SK-MEL-5 (cell line): ENCODE measurements at regions not wholly inside any gene's neighbourhood (a gene's known extent, or its start where the extent isn't known, plus 50 kb on each side); places are given as distances from the start of the nearest gene placed in this dataset.

Source experiments
- DNase-seq: peaks from one replicate; pipeline ENCODE4 v3.0.0-alpha.2; 2016; ENCODE audit warnings: low read depth, low spot score
- in situ Hi-C: cut with HindIII; loops from 2 replicates; pipeline ENCODE4 v1.10.0; 2016; ENCODE audit warnings: low sequenced_read_pairs, high pct_unique_total_duplicates, low pct_unique_long_range_greater_than_20kb

DNA sequence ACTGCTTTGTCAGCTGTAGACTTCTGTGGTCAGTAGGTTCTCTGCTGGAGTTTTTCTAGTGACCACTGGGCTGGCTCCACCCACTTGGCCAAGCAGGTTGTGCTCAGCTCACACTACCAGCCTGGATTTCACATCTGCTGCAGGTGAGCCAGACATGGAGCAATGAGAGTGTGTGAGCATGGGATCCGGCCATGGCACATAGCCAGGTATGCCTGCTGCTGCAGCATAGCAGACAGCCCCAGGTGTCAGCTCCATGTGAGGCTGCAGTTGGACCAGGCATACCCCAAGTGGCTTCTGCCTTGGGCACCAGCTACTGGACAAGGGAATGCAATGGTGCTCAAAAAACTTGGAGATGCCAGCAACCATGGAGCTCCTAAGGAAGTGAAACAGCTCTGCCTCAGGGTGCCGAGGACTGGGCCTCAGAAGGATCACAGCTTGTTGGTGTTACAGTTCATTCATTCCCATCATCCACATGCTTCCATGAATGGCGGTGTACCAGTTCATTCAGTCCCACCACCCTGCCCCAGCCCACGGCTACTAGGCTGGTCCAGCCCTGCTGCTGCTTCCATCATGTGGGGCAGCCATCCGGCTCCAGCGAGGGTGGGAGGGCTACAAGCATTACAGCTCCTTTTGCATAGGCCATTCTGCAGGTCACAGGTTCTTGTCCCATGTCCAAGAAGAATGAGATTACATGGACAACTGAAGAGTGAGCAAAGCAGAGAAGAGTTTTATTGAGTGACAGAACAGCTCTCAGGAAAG, 389.1 kb upstream of the PCDH7 start:
- in situ Hi-C loops = no loop called here
- no peak for DNase-seq

DNA sequence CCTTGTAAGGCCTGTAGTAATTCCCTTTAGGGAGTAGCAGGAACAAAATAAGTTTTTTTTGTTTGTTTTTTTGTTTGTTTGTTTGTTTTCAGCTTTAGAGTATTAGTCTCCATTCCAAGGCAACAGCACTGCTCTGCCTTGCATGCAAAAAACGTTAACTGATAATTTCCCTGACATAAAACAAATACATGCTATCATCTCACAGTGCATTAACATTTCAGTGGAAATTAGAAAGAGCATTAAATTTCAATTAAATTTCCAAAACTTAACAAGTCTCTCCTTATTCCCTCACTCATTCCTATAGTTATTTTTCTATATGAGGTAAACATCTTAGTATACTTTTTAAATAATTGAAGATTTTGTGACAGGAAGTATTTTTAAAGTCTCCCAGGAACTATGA, 378.4 kb upstream of the PCDH7 start:
- no peak for DNase-seq
- in situ Hi-C loops = no loop called here

DNA sequence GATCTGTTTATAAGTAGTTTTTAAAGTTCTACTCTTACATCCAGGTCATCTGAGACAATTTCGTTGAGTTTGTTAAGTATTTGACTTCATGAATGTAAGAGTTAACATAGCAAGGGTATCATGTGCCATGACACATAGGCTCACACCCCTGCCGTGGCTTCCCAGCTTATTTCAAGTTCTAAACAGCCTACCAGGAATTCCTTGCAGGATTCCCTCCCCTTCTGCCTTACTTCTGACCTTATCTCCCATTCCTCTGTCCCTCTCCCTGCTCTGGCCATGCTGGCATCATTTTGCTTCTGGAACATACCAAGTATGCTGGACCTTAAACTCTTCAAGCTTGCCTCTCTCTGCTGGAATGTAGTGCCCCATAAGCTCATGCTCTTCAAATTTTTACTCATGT, 369.9 kb upstream of the PCDH7 start:
- in situ Hi-C loops = no loop called here
- DNase-seq = no peak

DNA sequence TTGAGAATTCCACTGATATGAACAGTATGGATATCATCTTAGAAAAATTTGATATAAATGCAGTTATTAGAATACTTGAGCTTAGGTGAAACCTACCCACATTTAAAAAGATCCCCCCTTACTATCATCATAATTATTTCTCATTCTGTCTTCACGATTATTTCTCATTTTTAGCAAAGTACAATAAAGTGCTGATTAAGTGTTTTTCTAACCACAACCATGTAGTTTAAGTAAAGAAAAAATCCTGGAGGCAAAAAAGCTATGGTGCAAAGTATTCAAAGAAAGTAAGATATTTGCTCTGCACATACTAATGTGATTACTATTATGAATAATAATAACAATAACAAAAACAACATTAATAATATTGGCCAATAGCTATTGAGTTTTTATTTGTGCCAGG, 365.6 kb upstream of the PCDH7 start:
- in situ Hi-C loops = no loop called here
- DNase-seq = no peak

DNA sequence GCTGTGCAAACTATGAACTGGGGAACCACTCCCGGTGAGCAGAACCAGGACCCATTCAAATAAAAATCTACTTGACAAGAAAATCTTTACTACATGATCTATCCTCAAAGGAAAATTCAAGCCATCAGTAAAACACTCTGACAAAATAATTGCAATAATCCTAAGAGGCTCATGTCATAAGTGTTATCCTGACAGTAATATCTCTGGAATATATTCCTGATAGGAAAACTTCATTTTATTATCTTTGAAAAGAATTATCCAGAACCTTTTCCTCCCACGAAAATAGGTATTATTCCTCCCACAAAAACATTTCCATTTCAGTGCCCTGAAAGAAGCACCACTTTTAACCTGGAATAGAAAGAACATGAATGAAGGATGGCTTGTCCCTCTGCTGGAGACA, 357.7 kb upstream of the PCDH7 start:
- no peak for DNase-seq
- in situ Hi-C loops = no loop called here

DNA sequence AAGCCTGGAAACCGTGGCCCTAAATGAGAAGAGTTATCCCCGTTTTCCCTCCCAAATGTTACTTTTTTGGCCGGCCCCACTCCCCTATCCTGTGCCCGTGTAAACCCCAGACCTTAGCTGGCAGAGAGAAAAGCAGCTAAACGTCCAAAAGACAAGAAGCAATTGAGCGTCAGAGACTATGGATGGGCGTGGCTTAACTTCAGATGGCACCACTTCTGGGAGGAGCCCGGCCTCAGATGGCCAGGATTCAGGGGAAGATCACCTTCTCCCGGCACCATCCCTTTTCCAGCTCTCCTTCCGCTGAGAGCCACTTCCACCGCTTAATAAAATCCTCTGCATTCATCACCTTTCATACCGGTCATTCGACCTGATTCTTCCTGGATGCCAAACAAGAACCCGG, 350.1 kb upstream of the PCDH7 start:
- DNase-seq = no peak
- in situ Hi-C loops = no loop called here

DNA sequence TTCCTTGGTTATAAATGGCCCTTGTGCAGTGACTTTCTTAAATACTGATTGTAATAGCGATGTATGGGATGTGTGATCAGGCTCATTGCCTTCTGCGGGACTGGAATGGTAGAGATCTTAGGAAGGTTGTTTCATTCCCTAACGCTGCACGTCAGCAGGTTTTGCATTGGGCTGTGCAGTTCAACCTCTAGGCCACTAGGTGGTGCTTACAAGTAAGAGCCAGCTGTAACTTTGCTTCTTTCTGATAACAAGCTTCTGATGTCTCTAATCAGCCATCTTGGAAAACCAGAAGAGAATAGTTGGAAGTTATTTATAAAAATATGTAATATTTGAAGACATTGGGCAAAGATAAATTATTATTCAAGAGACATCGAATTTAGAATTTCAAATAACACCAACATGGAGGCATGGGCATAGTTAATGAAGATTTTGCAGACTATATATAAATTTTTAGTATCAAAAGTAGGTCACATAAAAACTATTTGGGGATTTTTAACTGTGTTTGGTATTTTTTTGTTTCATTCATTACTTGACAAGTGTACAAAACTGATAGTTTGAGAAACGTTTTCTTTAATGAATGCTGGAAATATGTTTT, 339.7 kb upstream of the PCDH7 start:
- in situ Hi-C loops = no loop called here
- DNase-seq = peak; percentile 83

DNA sequence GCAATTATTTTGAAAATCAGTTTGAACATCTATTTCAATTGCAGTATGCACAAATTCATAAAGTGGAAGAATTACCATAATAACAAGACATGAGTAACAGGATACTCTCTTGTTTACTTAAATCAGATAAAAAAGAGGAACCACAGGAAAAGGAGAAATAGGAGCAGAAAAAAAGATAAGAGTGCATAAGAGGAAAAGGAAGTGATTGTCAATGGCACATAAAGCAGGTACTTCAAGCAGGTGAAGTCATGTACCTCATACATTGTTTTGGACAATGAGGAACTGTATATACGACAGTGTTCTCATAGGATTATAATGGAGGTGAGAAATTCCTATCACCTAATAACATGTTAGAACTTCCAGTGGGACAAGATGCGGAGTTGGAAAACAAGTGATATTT, 334.5 kb upstream of the PCDH7 start:
- no peak for DNase-seq
- in situ Hi-C loops = no loop called here

DNA sequence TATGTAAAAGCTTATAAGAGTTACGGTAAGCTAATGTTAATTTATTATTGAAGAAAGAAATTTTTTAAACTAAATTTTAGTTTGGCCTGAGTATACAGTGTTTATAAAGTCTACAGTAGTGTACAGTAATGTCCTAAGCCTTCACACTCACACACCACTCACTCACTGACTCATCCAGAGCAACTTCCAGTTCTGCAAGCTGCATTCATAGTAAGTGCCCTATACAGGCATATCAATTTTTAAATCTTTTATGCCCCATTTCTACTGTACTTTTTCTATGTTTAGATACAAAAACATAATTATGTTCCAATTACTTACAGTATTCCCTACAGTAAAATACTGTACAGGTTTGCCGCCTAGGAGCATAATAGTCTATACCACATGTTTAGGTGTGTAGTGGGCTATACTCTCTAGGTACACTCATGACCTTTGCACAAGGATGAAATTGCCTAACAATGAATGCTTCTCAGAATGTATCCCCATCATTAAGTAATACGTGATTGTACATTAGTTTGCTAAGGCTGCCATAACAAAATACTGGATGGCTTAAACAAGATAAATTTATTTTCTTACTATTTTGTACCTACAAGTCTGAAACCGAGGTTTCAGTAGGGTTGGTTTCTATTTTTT, 333.8 kb upstream of the PCDH7 start:
- in situ Hi-C loops = no loop called here
- no peak for DNase-seq

DNA sequence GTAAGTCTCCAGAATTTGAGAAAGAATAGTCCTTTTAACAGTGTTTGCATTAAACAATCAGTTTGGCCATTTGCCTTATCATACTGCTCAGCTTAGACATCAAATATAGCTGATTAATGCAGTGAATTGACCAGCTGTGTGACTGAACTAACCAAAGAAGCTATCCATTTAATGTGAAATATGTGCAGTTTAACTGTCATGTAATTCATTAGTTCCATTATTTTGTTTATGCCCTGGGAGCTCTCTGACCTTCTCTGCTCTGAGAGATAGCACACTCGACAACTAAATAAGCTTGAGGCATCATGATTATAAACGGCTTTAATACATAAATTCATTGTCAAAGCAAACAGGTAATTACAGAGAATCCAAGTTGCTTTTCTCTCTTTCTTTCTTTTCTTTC, 324.3 kb upstream of the PCDH7 start:
- in situ Hi-C loops = no loop called here
- DNase-seq = no peak

DNA sequence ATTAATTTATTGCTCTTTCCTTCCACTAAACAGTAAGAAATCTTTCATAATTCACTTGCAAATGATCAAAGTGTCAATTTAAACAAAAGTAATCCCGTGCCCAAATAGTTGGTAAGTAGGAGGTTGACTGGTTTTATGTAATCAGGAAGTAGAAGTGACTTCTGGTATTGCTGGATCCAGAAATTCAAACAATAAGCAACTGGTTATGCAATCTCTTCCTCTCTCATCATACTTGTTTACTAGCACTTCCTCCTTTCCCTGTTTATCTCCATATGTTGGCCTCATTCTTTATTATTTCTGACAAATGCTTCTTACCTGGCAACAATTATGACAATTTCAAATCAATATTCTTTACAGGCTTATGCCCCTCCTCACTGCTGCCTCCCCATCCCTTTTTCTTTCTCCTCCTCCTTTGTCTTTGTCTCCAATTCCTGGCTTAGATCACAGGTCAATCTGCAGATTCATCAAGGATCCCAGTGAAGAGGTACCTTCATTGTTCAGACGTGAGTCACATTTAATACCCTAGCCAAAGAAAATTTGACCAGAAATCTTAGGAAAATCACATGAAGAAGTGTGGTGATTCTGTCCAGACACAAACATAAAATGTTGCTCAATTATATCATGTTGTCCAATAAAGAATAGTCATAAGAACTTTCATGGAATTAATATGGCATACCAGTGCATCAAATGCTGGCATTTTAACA, 323.2 kb upstream of the PCDH7 start:
- DNase-seq = no peak
- in situ Hi-C loops = no loop called here

DNA sequence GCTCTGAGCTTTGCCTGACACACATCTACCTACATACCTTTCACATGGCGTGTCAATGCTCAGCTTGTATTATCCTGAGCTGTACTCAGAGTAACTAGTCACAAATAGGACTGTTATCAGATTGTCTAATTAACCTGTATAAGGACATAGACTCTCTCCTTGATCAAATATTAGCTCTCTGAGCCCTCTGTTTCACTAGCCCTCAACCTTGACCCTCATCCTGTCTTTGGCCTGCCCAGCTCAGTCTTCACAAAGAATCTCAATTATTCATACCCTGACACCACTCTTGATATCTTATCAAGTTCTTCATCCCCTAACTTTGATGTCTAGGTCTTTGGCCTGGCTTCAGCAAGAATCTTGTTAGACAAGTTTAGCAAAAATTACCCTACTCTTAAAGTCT, 320.7 kb upstream of the PCDH7 start:
- no peak for DNase-seq
- in situ Hi-C loops = no loop called here

DNA sequence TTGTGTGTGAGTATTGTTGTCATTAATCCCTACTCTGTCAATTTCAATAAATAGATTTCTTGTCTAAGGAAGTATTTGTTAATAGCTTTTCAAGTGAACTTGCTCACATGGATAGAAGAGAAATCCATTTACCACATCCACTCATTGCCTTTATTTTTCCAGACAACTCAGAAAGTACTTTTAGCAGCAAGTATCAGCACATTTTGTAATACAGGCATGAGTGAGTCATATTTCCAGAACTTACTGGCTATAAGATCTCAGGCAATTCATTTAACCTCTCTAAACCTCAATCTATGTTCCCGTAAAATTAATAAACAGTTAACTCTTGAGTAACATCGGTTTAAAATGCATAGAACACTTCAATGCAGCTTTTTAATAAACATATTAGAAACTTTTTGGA, 317.9 kb upstream of the PCDH7 start:
- in situ Hi-C loops = no loop called here
- no peak for DNase-seq

DNA sequence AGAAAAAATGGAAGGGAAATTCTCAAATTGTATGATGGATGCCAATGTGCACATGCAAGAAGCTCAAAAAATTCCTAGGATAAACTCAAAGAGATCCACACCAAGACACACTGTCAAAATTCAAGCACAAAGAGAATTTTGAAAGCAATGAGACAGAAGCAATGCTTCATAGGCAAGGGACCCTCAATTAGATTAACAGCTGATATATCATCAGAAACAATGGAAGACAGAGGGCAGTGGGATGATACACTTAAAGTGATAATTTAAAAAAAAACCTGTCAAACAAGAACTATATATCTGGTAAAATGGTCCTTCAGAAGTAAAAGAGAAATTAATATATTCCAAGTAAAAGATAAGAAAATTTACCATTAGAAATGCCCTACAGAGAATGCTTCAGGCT, 306.3 kb upstream of the PCDH7 start:
- in situ Hi-C loops = no loop called here
- DNase-seq = no peak

DNA sequence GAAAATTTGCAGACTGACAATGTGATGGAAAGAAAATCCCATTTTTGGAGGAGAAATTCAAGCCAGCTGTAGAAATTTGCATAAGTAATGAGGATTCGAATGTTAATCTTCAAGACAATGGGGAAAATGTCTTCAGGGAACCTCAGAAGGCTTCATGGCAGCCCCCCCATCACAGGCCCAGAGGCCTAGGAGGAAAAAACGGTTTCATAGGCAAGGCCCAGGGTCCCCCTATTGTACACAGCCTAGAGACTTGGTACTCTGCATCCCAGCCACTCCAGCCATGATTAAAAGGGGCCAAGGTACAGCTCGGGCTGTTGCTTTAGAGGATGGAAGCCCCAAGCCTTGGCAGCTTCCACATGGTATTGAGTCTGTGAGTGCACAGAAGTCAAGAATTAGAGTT, 303.6 kb upstream of the PCDH7 start:
- in situ Hi-C loops = no loop called here
- no peak for DNase-seq

DNA sequence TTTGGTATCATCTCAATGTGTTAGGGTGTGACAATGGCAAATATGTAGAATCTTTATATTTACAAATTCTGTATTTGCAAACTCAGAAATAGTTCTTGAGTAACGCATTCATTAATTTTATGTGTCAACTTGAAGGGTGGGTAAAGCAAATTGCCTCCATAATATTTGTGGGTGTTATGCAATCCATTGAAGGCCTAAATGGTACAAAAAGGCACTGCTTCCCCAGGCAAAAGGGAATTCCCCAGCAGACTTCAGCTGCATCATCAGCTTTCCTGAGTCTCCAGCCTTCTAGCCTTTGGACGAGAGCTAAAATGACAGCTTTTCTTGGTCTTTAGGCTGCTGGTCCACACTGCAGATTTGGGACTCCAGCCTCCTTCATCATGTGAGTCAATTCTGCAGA, 292.2 kb upstream of the PCDH7 start:
- no peak for DNase-seq
- in situ Hi-C loops = no loop called here

DNA sequence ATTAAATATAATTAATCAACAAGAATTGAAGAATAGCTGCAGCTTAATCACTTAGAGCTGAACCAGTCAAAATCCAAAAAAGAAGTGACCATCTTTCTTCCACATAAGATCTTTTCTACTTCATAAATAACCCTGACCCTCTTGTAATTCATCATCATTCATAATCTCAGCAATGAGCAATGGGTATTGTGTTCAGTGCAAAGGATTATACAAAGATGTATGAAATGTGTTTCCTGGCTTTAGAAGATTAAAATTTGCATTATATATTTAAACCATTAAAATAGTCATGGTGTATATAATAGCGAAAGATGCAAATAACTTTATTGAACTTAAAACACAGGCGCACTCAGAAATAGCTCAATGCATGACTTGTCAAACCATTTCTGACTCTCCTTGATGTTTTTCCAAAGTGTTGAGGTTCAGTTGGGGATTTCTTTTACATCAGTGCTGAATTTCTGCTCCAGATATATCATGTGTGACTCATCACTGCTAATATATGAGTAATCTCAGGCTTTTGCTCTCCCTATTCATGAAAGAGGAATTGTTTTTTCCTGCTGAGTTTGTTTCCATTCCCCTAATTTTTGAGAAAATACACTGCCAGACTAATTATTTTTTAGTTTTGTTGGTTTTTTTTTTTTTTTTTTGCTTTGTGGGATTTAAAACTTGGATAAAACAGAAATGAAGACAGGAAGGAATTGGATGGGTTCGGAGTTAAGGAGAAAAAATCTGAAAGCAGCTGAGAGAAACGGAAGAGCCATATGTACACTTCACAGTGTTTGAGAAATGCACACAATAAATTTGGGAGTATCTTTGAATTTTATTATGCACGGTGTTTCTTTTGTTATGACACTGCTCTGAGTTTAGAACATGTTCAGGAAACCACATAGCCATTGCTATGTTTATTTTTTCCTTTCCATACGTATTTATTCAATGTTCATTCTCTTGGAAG, 290.1 kb upstream of the PCDH7 start:
- in situ Hi-C loops = no loop called here
- peak; percentile 34 for DNase-seq

DNA sequence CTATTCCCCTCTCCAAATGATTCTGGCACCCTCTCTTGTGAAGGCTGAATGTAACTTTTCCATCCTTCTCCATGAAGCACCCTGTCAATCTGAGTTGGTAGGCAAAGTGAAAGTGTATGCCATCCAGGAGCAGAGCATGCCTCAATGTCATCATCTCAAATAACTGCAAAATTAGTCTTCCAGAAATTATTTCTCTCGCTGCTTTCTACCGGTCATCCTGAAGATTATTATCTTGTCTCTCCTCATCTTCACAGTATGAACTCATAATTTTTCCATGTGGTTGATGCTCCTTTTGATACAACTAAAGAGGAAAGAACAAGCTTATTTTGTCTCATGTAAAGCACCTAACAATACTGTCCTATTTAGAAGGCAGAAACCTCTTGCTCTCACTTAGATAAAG, 285.5 kb upstream of the PCDH7 start:
- in situ Hi-C loops = no loop called here
- no peak for DNase-seq
